Ishikawa (cell line): ENCODE measurements at regions not wholly inside any gene's neighbourhood (a gene's known extent, or its start where the extent isn't known, plus 50 kb on each side); places are given as distances from the start of the nearest gene placed in this dataset.

ENCODE experiments used
- CEBPB ChIP-seq: IDR thresholded peaks from 2 replicates; pipeline ENCODE4 v1.6.1; 2012
- CREB1 ChIP-seq: IDR thresholded peaks from 2 replicates; pipeline ENCODE4 v1.6.1; 2012; ENCODE audit warnings: low read depth
- EGR1 ChIP-seq: IDR thresholded peaks from 2 replicates; pipeline ENCODE4 v1.6.1; 2012
- EP300 ChIP-seq: IDR thresholded peaks from 2 replicates; pipeline ENCODE4 v1.6.1; 2012; ENCODE audit warnings: borderline replicate concordance
- FOXM1 ChIP-seq: IDR thresholded peaks from 2 replicates; pipeline ENCODE4 v1.6.1; 2012; ENCODE audit warnings: low read depth, borderline replicate concordance
- MAX ChIP-seq: IDR thresholded peaks from 2 replicates; pipeline ENCODE4 v1.6.1; 2012
- NFIC ChIP-seq: IDR thresholded peaks from 2 replicates; pipeline ENCODE4 v1.6.1; 2012
- RAD21 ChIP-seq: IDR thresholded peaks from 2 replicates; pipeline ENCODE4 v1.6.1; 2012; ENCODE audit warnings: low read depth
- TAF1 ChIP-seq: IDR thresholded peaks from 2 replicates; pipeline ENCODE4 v1.6.1; 2012; ENCODE audit warnings: low read depth, mild to moderate bottlenecking
- TCF12 ChIP-seq: IDR thresholded peaks from 2 replicates; pipeline ENCODE4 v1.6.1; 2012; ENCODE audit warnings: low read depth
- TEAD4 ChIP-seq: IDR thresholded peaks from 2 replicates; pipeline ENCODE4 v1.6.1; 2012
- YY1 ChIP-seq: IDR thresholded peaks from 2 replicates; pipeline ENCODE4 v1.6.1; 2012; ENCODE audit warnings: low read depth
- ZBTB7A ChIP-seq: IDR thresholded peaks from 2 replicates; pipeline ENCODE4 v1.6.1; 2012; ENCODE audit warnings: low read depth
- TF ChIP-seq, protein P1 (sequence below): IDR thresholded peaks from 2 replicates; pipeline ENCODE4 v1.6.1; 2012; ENCODE audit warnings: low read depth, mild to moderate bottlenecking
- TF ChIP-seq, protein P2 (sequence below): IDR thresholded peaks from 2 replicates; pipeline ENCODE4 v1.6.1; 2012

DNA sequence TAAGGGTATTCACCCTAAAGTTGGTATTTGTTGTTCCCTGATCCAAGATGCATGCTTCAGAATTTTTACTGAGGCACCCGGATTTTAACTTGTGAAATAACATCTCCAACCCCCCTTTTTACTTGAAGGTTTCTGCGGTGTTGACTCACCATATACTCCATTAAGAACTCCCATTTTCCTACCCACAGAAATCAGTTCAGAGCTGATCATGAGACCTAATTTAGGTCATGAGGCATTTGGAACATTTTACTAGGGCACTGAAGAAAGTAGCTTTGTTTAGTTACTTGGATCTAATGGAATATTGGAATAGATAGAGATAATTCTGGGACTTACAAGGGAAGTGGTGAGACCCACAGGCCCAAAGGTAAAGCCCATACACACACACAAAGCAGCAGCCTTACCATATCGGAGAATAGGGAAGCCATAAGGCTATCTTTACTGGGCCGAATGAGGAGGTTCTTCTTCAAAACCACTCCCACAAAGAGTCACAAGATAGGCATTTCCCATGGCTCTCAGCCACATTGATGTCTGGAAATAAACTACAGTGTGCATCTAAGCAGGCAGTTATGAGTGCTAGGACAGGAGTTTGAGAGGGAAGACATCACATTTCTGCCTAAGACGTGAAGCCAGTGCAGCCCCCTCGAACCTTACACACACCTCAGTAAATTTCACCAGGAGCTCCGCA is 681.0 kb upstream of the LRRTM4 start:
- TF ChIP-seq EP300 = no peak
- no peak for TF ChIP-seq TAF1
- TF ChIP-seq CREB1 = no peak

DNA sequence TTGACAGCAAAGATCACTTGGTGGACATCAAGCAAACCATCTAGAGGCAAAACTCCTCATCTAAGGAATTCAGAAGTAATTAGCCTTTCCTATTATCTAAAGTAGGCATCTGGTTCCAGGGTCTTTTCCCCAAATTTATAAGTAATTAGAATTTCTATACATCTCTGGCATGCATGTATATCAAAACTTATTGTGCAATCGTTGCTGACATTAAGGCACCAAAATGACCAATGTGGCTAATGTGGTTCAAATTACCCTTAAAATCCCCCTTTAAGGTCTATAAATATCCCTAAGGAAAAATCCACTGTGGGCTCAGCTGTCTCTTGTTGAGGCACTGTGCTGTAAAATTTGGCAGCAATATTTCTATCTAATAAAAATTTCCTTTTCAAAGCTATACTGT is 695.9 kb upstream of the LRRTM4 start:
- TF ChIP-seq CEBPB (0 out of 2 replicates have a peak, but pooled peaks have one; percentile 6), TAF1 (no peak), NFIC (no peak), MAX (no peak)

GRCh38 chr2:78237704-78238103 is 715.5 kb upstream of the LRRTM4 start:
- TF ChIP-seq, protein P1, sequence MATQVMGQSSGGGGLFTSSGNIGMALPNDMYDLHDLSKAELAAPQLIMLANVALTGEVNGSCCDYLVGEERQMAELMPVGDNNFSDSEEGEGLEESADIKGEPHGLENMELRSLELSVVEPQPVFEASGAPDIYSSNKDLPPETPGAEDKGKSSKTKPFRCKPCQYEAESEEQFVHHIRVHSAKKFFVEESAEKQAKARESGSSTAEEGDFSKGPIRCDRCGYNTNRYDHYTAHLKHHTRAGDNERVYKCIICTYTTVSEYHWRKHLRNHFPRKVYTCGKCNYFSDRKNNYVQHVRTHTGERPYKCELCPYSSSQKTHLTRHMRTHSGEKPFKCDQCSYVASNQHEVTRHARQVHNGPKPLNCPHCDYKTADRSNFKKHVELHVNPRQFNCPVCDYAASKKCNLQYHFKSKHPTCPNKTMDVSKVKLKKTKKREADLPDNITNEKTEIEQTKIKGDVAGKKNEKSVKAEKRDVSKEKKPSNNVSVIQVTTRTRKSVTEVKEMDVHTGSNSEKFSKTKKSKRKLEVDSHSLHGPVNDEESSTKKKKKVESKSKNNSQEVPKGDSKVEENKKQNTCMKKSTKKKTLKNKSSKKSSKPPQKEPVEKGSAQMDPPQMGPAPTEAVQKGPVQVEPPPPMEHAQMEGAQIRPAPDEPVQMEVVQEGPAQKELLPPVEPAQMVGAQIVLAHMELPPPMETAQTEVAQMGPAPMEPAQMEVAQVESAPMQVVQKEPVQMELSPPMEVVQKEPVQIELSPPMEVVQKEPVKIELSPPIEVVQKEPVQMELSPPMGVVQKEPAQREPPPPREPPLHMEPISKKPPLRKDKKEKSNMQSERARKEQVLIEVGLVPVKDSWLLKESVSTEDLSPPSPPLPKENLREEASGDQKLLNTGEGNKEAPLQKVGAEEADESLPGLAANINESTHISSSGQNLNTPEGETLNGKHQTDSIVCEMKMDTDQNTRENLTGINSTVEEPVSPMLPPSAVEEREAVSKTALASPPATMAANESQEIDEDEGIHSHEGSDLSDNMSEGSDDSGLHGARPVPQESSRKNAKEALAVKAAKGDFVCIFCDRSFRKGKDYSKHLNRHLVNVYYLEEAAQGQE = no peak
- no peak for TF ChIP-seq CREB1
- no peak for TF ChIP-seq TEAD4
- TF ChIP-seq, protein P2, sequence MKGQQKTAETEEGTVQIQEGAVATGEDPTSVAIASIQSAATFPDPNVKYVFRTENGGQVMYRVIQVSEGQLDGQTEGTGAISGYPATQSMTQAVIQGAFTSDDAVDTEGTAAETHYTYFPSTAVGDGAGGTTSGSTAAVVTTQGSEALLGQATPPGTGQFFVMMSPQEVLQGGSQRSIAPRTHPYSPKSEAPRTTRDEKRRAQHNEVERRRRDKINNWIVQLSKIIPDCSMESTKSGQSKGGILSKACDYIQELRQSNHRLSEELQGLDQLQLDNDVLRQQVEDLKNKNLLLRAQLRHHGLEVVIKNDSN = no peak
- TF ChIP-seq EGR1 = no peak
- no peak for TF ChIP-seq YY1
- no peak for TF ChIP-seq MAX
- TF ChIP-seq EP300 = no peak
- no peak for TF ChIP-seq CEBPB
- no peak for TF ChIP-seq FOXM1
- no peak for TF ChIP-seq ZBTB7A
- no peak for TF ChIP-seq TAF1
- TF ChIP-seq TCF12 = no peak
- no peak for TF ChIP-seq NFIC
- no peak for TF ChIP-seq RAD21

DNA sequence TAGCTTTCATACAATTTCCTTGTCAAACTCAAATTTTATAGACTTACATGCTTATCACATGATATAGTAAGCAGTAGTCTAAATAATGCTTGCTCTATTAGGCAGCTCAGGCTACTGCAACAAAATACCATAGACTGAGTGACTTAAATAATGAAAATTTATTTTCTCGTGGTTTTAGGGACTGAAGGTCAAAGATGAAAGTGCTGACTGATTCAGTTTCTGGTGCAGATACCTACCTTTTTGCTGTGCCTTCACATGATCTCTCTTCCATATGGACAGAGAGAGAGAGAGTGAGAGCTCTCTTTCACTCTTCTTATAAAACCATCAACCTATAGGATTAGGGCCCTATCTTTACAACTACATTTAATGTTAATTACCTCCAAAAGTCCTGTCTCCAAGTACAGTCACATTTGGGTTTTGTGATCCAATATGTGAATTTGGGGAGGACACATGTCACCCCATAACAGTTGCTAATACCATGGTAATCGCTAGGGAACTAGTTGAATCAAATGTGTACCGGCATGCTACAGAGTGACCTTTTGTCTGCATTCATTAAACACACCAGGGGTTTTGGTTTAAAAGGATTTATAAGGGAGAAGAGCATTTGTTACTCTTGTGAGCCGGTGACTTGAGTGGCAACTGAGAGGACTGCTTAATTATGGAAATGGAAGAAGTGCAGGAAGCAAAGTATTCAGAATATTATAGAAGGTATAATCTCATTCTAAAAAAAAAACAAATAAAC is 723.4 kb upstream of the LRRTM4 start:
- TF ChIP-seq RAD21 (no peak), YY1 (no peak)
- TF ChIP-seq, protein P2 = no peak

GRCh38 chr2:78251708-78252107 is 729.5 kb upstream of the LRRTM4 start:
- TF ChIP-seq CREB1 = no peak

GRCh38 chr2:78260861-78261260 is 738.7 kb upstream of the LRRTM4 start:
- TF ChIP-seq FOXM1 = no peak
- TF ChIP-seq CREB1 = no peak
- TF ChIP-seq CEBPB = no peak
- TF ChIP-seq MAX = no peak
- no peak for TF ChIP-seq EGR1

GRCh38 chr2:78261454-78261853 is 739.3 kb upstream of the LRRTM4 start:
- TF ChIP-seq CREB1 = no peak
- TF ChIP-seq RAD21 = no peak

DNA sequence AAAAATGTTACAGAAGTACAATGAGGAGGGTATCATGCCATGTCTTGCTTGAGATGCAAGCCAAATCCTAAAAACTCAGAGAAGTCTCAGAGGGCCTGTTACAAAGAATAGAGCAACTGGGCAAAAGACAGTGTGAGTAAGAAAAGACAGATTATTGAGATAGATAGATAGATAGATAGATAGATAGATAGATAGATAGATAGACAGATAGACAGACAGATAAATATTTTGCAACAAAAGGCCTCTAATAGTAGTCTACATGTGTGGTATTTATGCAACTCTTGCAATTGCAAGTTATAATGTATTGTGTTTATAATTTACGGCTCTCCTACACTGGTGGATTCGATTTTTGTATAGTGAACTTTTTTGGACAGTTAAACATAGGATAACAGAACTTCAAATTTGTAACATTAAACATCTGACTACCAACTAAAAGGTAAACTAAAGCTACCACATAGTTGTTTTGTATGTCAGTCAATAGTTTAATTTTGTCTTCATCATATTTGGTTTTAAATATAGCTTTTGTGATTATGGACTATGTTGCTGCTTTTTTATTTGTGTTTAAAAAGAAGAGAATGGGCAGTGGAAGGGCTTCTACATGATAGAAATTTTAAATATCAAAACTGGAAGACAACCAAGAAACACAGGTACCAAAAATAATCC is 740.7 kb upstream of the LRRTM4 start:
- TF ChIP-seq CREB1 (no peak), NFIC (no peak), TCF12 (no peak), TAF1 (no peak), ZBTB7A (no peak), FOXM1 (no peak), TEAD4 (no peak)
